HG02840 (cell line): ENCODE measurements at regions not wholly inside any gene's neighbourhood (a gene's known extent, or its start where the extent isn't known, plus 50 kb on each side); places are given as distances from the start of the nearest gene placed in this dataset.
A peak's percentile ranks its signal among the peaks of the same experiment; 100 is the strongest.
"Not testable (repeated sequence)": the region's sequence is repeated elsewhere in the genome, so short reads cannot be mapped to it uniquely, and the experiment has no call there.

Source experiments
- ATAC-seq: cut with Tn5 transposase; IDR thresholded peaks from one replicate; pipeline ENCODE4 v1.9.1; 2021; ENCODE audit warnings: mild to moderate bottlenecking, moderate library complexity, moderate number of reproducible peaks; ENCODE audit not compliant: unreplicated experiment, low FRiP score

GRCh38 chr6:156691018-156691417, 86.2 kb upstream of the ARID1B start:
- ATAC-seq: peak; percentile 57

DNA sequence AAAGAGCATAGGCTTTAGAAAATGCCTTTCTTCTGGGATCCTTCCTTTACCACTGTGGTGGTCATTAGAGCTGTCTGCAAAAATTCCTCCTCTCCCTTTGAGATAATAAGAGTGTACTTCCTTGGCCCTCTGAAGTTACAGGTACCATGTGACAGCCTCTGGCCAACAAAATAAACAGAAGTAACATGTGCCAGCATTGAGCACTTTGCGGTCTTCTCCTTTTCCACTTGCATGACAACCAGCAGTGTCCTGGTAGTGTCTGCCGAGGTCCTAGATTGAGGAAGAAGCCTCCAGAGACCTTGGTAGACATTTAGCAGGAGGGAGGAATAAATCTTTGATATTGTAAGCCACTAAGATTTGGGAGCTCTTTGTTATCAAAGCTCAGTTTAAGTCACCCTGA, 87.5 kb upstream of the ARID1B start:
- no peak for ATAC-seq

GRCh38 chr6:156688620-156688971, 88.6 kb upstream of the ARID1B start:
- ATAC-seq: no peak

GRCh38 chr6:156687789-156688619, 89.2 kb upstream of the ARID1B start:
- no peak for ATAC-seq

DNA sequence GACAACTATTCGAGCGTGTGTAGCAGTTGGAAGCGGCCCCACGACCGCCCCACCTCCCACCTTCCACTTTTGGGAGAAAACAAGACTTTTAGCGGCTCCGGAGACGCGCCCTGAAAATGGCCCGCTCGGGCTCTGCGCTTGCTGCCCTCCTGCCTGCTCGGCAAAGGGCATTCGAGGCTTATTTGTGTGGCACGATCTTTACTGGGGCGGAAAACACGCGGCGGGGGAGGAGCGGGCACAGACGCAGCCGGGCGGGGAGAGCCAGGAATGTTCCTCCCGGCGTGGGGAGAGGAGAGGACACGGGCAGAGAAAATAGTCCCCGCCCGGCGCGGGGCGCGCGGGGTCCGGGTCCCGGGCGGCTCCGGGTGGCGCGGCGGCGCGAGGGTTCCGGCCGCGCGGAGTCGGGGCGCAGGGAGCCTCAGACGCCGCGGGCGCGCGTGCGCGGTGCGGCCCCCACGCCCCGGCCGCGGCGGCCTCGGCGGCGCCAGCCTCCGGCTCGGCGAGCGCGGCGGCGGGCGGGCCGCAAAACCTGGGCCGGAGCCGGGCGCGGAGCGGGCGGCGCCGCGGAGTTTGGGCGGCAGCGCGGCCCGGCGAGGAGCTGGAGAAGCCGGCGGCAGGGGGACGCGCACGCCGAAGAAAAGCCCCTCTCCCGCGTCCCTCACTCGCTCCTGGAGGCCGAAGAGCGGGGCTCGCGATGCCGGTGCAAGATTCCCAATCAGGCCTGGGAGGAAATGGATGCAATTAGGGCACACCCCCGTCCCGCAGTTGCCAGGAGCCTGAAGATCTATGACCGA, 90.0 kb upstream of the ARID1B start:
- peak; percentile 57 for ATAC-seq

- peak; percentile 5 for ATAC-seq
Measured at GRCh38 chr6:156686301-156686994, 90.7 kb upstream of the ARID1B start.

DNA sequence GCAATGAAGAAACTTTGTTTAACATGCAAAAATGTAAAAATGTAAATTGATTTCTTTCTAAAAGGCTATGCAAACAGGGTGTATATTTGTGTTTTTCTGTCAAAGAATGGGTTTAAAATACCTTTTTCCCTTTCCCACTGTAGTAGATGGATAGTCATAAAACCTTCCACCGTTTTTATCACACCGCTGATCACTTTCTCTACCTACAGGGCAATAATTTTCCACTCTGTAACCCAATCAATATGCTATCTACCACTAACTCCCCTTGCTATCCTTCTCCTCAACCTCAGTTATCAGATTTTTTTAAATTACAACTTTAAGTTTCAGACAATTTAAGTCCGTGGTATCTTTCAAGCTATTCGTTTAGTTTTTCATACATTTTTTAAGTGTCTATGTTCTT, 91.4 kb upstream of the ARID1B start:
- ATAC-seq: no peak

- no peak for ATAC-seq
Measured at GRCh38 chr6:156683821-156684220, 93.4 kb upstream of the ARID1B start.

- ATAC-seq: no peak
Measured at GRCh38 chr6:156676721-156677120, 100.5 kb upstream of the ARID1B start.

GRCh38 chr6:156674197-156674596, 103.0 kb upstream of the ARID1B start:
- no peak for ATAC-seq

- not testable (repeated sequence) for ATAC-seq
Measured at GRCh38 chr6:156670097-156670496, 107.1 kb upstream of the ARID1B start.

DNA sequence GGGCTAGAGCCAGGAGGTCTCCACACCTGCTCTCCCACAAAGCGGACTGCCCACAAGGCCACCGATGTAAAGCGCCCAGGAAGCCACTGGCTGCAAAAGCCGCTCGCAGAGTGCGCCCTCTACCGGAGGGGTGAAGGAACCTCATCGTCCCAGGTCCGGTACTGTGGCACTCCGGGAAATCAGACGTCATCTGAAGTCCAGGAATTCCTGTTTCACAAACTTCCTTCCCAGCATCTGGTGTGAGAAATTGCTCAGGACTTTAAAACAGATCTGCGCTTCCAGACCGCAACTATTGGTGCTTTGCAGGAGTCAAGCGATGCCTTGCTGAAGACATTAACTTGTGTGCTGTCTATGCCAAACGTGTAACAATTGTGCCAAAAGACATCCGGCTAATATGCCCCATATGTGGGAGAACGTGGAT, 115.1 kb upstream of the ARID1B start:
- no peak for ATAC-seq

- ATAC-seq: no peak
Measured at GRCh38 chr6:156660389-156660788, 116.8 kb upstream of the ARID1B start.

DNA sequence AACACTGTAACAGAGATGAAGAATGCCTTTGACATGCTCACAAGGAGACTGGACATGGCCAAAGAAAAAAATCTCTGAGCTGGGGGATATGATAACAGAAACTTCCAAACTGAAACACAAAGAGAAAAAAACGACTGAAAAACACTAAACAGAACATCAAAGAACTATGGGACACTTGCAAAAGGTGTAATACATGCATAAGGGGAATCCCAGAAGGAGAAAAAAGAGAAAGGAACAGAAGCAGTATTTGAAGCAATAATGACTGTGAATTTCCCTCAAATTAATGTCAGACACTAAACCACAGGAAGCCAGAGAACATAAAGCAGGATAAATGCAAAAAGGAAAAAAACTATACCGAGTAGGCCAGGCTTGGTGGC, 117.4 kb upstream of the ARID1B start:
- ATAC-seq: no peak

- no peak for ATAC-seq
Measured at GRCh38 chr6:156658966-156659821, 118.0 kb upstream of the ARID1B start.

GRCh38 chr6:156658186-156658965, 118.8 kb upstream of the ARID1B start:
- no peak for ATAC-seq

DNA sequence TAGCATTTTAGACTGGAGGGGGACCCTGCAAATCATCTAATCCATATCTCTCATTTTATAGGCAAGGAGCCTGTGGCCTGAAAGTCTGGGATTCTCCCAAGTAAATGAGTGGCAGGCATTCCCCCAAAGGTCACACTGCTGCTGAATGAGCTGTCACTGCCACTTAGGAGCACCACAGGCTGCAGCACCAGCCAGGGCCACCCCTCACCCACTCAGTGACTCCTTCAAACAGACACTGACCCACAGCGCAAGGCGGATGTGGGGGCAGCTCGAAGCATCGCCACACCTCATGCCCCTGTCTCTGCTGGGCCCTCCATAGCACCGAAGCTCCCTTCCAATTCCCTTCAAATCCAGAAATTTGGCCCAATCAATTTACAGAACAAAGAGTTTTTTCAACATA, 119.9 kb upstream of the ARID1B start:
- ATAC-seq: no peak

DNA sequence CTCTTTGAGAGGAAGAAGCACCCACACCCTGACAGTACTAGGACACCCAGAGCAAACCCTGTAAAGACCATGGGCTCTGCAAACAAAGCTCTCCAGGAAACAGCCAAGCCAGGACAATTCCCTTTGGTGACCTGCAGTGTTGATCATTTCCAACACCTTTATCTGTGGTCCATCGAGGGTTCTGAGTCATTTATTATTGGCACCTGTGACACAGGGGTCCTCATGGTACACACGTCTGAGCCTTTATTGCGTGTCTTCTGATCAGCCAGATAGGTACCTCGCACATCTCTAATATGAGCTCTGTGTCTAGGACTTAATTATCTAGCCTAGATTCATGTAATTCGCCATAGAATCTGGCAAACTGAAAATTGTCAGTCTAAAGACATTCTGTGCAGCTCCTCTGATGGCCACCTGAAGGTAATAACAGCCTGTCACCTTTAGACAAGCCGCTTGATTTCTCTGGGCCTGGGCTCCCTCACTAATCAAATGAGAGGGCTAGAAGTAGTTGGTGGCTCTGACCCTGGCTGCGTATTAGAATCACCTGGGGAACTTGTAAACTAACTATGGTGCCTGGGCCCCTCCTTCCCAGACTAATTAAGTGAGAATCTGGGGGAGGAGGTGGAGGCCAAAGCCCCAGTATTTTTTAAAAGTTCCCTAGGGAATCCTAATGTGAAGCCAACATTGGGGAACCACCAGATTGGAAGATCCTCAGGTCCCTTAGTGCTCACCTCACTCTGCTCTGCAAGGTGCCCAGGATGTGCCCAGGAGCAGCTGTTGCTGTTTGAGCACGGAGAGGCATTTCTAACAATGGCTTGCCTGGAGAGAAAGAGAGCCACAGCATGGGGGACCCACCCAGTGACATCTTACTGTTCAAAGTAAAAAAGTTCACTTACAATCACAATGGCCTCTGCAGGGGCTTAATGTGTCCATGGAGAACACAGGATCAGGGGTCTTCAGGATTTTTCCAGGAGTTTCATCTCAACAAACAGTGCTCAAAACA, 122.0 kb upstream of the ARID1B start:
- no peak for ATAC-seq
